ENCODE measurements at regions not wholly inside any gene's neighbourhood (a gene's known extent, or its start where the extent isn't known, plus 50 kb on each side); places are given as distances from the start of the nearest gene placed in this dataset.

DNA sequence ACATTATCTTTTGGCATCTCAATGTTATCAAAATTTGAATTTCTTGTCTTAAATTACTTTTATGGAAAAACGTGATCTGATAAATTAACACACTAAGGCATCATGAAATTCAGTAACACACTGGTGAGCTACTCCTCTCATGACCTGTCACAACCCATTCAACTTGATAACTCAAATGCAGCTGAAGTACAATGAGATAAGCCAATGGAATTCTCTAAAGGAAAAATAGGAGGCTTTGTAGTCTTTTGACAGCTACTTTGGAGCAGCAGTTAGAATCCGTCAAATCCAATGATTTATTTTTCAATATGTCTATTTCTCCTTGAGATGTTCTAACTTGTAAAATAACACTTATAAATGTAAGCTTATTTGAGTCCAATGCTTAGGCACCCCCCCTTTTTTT is 1029.4 kb downstream of the TRHDE start:
- Histone ChIP-seq H3K79me2 (ENCODE audit: low read depth) (no peaks in the 10 kb centered on the region), H3K4me3 (no peak overlapping the region), H3F3A (ENCODE audit: insufficient read depth, low read depth) (no peaks in the 10 kb centered on the region), H3K9me3 (ENCODE audit: insufficient read depth, low read depth) (no peaks in the 10 kb centered on the region), H3K27ac (no peak overlapping the region), H2AFZ (no peak overlapping the region), H3K27me3 (ENCODE audit: insufficient read depth, low read depth) (no peaks in the 10 kb centered on the region), H3K4me1 (replicated peaks; ENCODE audit: insufficient read depth) (no peaks in the 10 kb centered on the region), H3K9me2 (ENCODE audit: insufficient read depth) (no peaks in the 10 kb centered on the region), H4K20me1 (ENCODE audit: insufficient read depth) (no peaks in the 10 kb centered on the region), H3K4me2 (no peak overlapping the region), H3K36me3 (ENCODE audit: low read depth) (no peaks in the 10 kb centered on the region)
- no peak for DNase-seq
- no TSS peak for BruUV-seq (replicated peaks)
- POLR2A ChIA-PET (ENCODE audit: unreplicated experiment), result no interaction called here
- intact Hi-C loops (cut with micrococcal nuclease; ENCODE audit: unreplicated experiment), result no loop called here
- TF ChIP-seq, protein P1, sequence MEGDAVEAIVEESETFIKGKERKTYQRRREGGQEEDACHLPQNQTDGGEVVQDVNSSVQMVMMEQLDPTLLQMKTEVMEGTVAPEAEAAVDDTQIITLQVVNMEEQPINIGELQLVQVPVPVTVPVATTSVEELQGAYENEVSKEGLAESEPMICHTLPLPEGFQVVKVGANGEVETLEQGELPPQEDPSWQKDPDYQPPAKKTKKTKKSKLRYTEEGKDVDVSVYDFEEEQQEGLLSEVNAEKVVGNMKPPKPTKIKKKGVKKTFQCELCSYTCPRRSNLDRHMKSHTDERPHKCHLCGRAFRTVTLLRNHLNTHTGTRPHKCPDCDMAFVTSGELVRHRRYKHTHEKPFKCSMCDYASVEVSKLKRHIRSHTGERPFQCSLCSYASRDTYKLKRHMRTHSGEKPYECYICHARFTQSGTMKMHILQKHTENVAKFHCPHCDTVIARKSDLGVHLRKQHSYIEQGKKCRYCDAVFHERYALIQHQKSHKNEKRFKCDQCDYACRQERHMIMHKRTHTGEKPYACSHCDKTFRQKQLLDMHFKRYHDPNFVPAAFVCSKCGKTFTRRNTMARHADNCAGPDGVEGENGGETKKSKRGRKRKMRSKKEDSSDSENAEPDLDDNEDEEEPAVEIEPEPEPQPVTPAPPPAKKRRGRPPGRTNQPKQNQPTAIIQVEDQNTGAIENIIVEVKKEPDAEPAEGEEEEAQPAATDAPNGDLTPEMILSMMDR (conservative IDR thresholded peaks at IDR 0.05), result no peak
- CTCF ChIA-PET, result no interaction called here

DNA sequence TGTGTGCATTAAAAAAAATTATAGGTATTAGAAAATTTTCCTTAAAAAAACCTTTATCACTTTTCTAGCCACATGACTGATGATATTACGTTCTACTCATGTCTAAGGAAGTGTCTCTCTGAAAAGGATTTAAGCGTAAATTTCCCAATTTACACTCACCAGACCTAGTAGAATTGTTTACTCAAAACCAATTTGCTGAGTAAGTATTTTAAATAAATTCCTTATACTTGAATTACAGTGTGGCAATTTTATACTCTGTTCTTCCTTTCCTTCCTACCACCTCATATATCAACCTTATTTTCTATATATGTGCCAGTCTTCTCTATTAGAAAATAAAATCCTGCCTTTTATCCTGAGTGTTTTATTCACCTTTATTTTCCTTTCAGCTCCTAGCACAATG is 1035.1 kb downstream of the TRHDE start:
- no peaks in the 10 kb centered on the region for H4K20me1 ChIP-seq (ENCODE audit: insufficient read depth)
- no peaks in the 10 kb centered on the region for H3K4me1 ChIP-seq (replicated peaks; ENCODE audit: insufficient read depth)
- no peak overlapping the region for H2AFZ ChIP-seq
- TF ChIP-seq EZH2 (IDR thresholded peaks at IDR 0.05; ENCODE audit: low read depth), result no peak
- TF ChIP-seq, protein P1 (conservative IDR thresholded peaks at IDR 0.05), result no peak
- no peaks in the 10 kb centered on the region for H3F3A ChIP-seq (ENCODE audit: insufficient read depth, low read depth)
- no peaks in the 10 kb centered on the region for H3K79me2 ChIP-seq (ENCODE audit: low read depth)
- no peak for DNase-seq
- no peak overlapping the region for H3K27ac ChIP-seq
- H3K9me2 ChIP-seq (ENCODE audit: insufficient read depth), result no peaks in the 10 kb centered on the region
- H3K4me3 ChIP-seq, result no peak overlapping the region
- no peaks in the 10 kb centered on the region for H3K27me3 ChIP-seq (ENCODE audit: insufficient read depth, low read depth)
- no peaks in the 10 kb centered on the region for H3K36me3 ChIP-seq (ENCODE audit: low read depth)
- POLR2A ChIA-PET (ENCODE audit: unreplicated experiment), result no interaction called here
- BruUV-seq (replicated peaks), result no TSS peak
- CTCF ChIA-PET, result no interaction called here
- intact Hi-C loops (cut with micrococcal nuclease; ENCODE audit: unreplicated experiment), result no loop called here
- H3K4me2 ChIP-seq, result no peak overlapping the region
- no peaks in the 10 kb centered on the region for H3K9me3 ChIP-seq (ENCODE audit: insufficient read depth, low read depth)

DNA sequence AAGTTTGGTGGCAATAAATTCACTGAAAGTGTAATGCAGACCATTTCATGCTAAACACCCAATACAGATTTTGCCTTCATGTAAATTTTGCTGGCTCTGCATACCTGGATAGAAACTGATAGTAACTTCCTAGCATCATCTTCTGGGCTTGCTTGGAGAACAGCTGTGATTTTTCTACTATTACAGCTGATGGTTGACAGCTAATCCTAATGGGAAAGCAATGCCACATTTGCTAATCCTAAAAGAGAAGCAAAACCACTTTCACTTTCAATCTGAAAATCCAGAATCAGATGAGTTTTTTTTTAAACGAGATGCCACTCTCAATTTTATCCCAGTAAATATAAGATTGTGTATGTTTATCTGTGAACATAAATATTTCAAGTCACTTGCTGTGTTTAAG is 1035.9 kb downstream of the TRHDE start:
- POLR2A ChIA-PET (ENCODE audit: unreplicated experiment), result no interaction called here
- intact Hi-C loops (cut with micrococcal nuclease; ENCODE audit: unreplicated experiment), result no loop called here
- CTCF ChIA-PET, result no interaction called here
- Histone ChIP-seq H3K4me1 (replicated peaks; ENCODE audit: insufficient read depth) (no peaks in the 10 kb centered on the region), H4K20me1 (ENCODE audit: insufficient read depth) (no peaks in the 10 kb centered on the region), H3K79me2 (ENCODE audit: low read depth) (no peaks in the 10 kb centered on the region), H3K27me3 (ENCODE audit: insufficient read depth, low read depth) (no peaks in the 10 kb centered on the region), H3K9me3 (ENCODE audit: insufficient read depth, low read depth) (no peaks in the 10 kb centered on the region), H3F3A (ENCODE audit: insufficient read depth, low read depth) (no peaks in the 10 kb centered on the region), H3K4me3 (no peak overlapping the region), H3K4me2 (0 out of 2 replicates have a peak overlapping the region, but pooled peaks have one; percentile 6), H2AFZ (no peak overlapping the region), H3K36me3 (ENCODE audit: low read depth) (no peaks in the 10 kb centered on the region), H3K27ac (no peak overlapping the region), H3K9me2 (ENCODE audit: insufficient read depth) (no peaks in the 10 kb centered on the region)
- BruUV-seq (replicated peaks), result no TSS peak
- no peak for DNase-seq
- TF ChIP-seq, protein P1 (conservative IDR thresholded peaks at IDR 0.05), result no peak
- no peak for TF ChIP-seq EZH2 (IDR thresholded peaks at IDR 0.05; ENCODE audit: low read depth)
